Neural cell (in vitro differentiated cells): ENCODE measurements at regions not wholly inside any gene's neighbourhood (a gene's known extent, or its start where the extent isn't known, plus 50 kb on each side); places are given as distances from the start of the nearest gene placed in this dataset.

Source experiments
- CTCF ChIP-seq: fragments of 450-650 bp; IDR thresholded peaks from 2 replicates; pipeline ENCODE4 v1.5.1; 2014; ENCODE audit warnings: antibody characterized with exemption, mild to moderate bottlenecking, moderate library complexity; ENCODE audit not compliant: poor library complexity, severe bottlenecking
- EP300 ChIP-seq: fragments of 450-650 bp; conservative IDR thresholded peaks from 2 replicates; pipeline ENCODE4 v1.6.1; 2014; ENCODE audit warnings: antibody characterized with exemption, mild to moderate bottlenecking, moderate library complexity; ENCODE audit not compliant: poor library complexity, severe bottlenecking
- POLR2AphosphoS5 ChIP-seq: IDR thresholded peaks from 2 replicates; pipeline ENCODE4 v1.6.1; 2012
- REST ChIP-seq: IDR thresholded peaks from 2 replicates; pipeline ENCODE4 v1.6.1; 2012; ENCODE audit warnings: borderline replicate concordance
- TAF1 ChIP-seq: IDR thresholded peaks from 2 replicates; pipeline ENCODE4 v1.6.1; 2012; ENCODE audit warnings: low read depth

GRCh38 chr15:46413799-46414198 lies 779.0 kb downstream of the SQOR start:
- TF ChIP-seq EP300 (no peak), CTCF (no peak), POLR2AphosphoS5 (no peak), TAF1 (no peak), REST (no peak)
